Fibroblast of lung (primary cell): ENCODE measurements at regions not wholly inside any gene's neighbourhood (a gene's known extent, or its start where the extent isn't known, plus 50 kb on each side); places are given as distances from the start of the nearest gene placed in this dataset.

Experiments
- CTCF ChIP-seq, 2 donors: IDR thresholded peaks in 1 of 2; conservative IDR thresholded peaks in 1 of 2; 1 replicate in 1 of 2; 2 replicates in 1 of 2; pipeline ENCODE4 v1.5.1; 2011 to 2012; ENCODE audit warnings: low read length in 2 of 2, control low read depth in 1 of 2, inconsistent platforms in 1 of 2, low read depth in 1 of 2, mild to moderate bottlenecking in 1 of 2
- EZH2 ChIP-seq: IDR thresholded peaks from 2 replicates; pipeline ENCODE4 v1.5.1; 2012; ENCODE audit warnings: low read length, control low read depth, mild to moderate bottlenecking; ENCODE audit errors: missing control alignments

GRCh38 chr9:134983506-134984371, 66.0 kb upstream of the FCN1 start:
- no peak for TF ChIP-seq CTCF (conservative IDR thresholded peaks at IDR 0.05 in 1 of 2, IDR thresholded peaks at IDR 0.05 in 1 of 2; ENCODE audit: low read depth in 1 of 2, low read length in 2 of 2)
- no peak for TF ChIP-seq EZH2
